ENCODE measurements at regions not wholly inside any gene's neighbourhood (a gene's known extent, or its start where the extent isn't known, plus 50 kb on each side); places are given as distances from the start of the nearest gene placed in this dataset.

- ATAC-seq: no peak
- peak; percentile 46 for TF ChIP-seq RAD21 (IDR thresholded peaks at IDR 0.05; ENCODE audit: insufficient read depth, low read depth, low read length)
- TF ChIP-seq HSF1 (IDR thresholded peaks at IDR 0.05; ENCODE audit: low read depth, low read length): no peak
- TF ChIP-seq CTCF (IDR thresholded peaks at IDR 0.05 in 2 of 3, conservative IDR thresholded peaks at IDR 0.05 in 1 of 3; ENCODE audit: control insufficient read depth in 2 of 3, extremely low read depth in 1 of 3, insufficient read depth in 1 of 3, low read depth in 3 of 3, low read length in 3 of 3): peak; percentile 24 to 34 (median 33); a peak in 4 of 6 replicates
- Histone ChIP-seq H3K36me3 (ENCODE audit: control insufficient read depth in 2 of 2, insufficient read depth in 2 of 2, low read length in 1 of 2) (no peaks in the 10 kb centered on the region), H3K27ac (ENCODE audit: control insufficient read depth, insufficient read depth) (no peak overlapping the region), H3K4me3 (no peak overlapping the region), H2AFZ (ENCODE audit: control insufficient read depth, low read depth, low read length) (no peak overlapping the region), H3K9me3 (replicated peaks; ENCODE audit: control insufficient read depth, insufficient read depth, low read length) (no peaks in the 10 kb centered on the region; the same call in 2 of the 3 replicates), H4K20me1 (ENCODE audit: control insufficient read depth, insufficient read depth) (no peaks in the 10 kb centered on the region), H3K27me3 (replicated peaks in 1 of 2; ENCODE audit: control insufficient read depth in 2 of 2, insufficient read depth in 2 of 2, low read length in 1 of 2) (no peaks in the 10 kb centered on the region), H3K4me1 (ENCODE audit: control insufficient read depth, insufficient read depth, low read length) (no peaks in the 10 kb centered on the region), H3K4me2 (ENCODE audit: control insufficient read depth, insufficient read depth) (no peak overlapping the region), H3K9ac (ENCODE audit: control insufficient read depth, insufficient read depth, low read length) (no peak overlapping the region), H3K79me2 (ENCODE audit: control insufficient read depth, insufficient read depth, low read length) (no peaks in the 10 kb centered on the region)
- ChIA-PET CTCF (no interaction called here), POLR2A (no interaction called here), SMC1A (ENCODE audit: uncharacterized antibody, unreplicated experiment) (no interaction called here), RAD21 (ENCODE audit: unreplicated experiment) (no interaction called here)
- no peak for FAIRE-seq
- intact Hi-C loops (cut with micrococcal nuclease; ENCODE audit: unreplicated experiment): no loop called here
- in situ Hi-C loops (cut with MboI): no loop called here
- DNase-seq (ENCODE audit: low read depth, low spot score): no peak
- no TSS peak for BruUV-seq (replicated peaks)
- WGBS (ENCODE audit: insufficient coverage, insufficient replicate concordance, low lambda C conversion rate, missing lambda C conversion rate): 6% methylated on average over 5 of the region's 5 CpGs
These were observed 88.4 kb upstream of the ZNF492 start for GRCh38 chr19:22545751-22546150.

GRCh38 chr19:22533761-22534160 is 100.4 kb upstream of the ZNF492 start:
- BruUV-seq (replicated peaks): no TSS peak
- 39% methylated on average over 5 of the region's 5 CpGs for WGBS (ENCODE audit: insufficient coverage, insufficient replicate concordance, low lambda C conversion rate, missing lambda C conversion rate)
- RAD21 ChIA-PET (ENCODE audit: unreplicated experiment): no interaction called here
- H3K4me3 ChIP-seq: no peak overlapping the region
- SMC1A ChIA-PET (ENCODE audit: uncharacterized antibody, unreplicated experiment): no interaction called here
- H3K9me3 ChIP-seq (replicated peaks; ENCODE audit: control insufficient read depth, insufficient read depth, low read length): no peaks in the 10 kb centered on the region; the same call in 2 of the 3 replicates
- intact Hi-C loops (cut with micrococcal nuclease; ENCODE audit: unreplicated experiment): no loop called here
- H3K27ac ChIP-seq (ENCODE audit: control insufficient read depth, insufficient read depth): no peak overlapping the region
- no peaks in the 10 kb centered on the region for H4K20me1 ChIP-seq (ENCODE audit: control insufficient read depth, insufficient read depth)
- DNase-seq (ENCODE audit: low read depth, low spot score): no peak
- POLR2A ChIA-PET: no interaction called here
- no peaks in the 10 kb centered on the region for H3K79me2 ChIP-seq (ENCODE audit: control insufficient read depth, insufficient read depth, low read length)
- CTCF ChIA-PET: no interaction called here
- ATAC-seq: no peak
- in situ Hi-C loops (cut with MboI): no loop called here
- no peaks in the 10 kb centered on the region for H3K27me3 ChIP-seq (replicated peaks in 1 of 2; ENCODE audit: control insufficient read depth in 2 of 2, insufficient read depth in 2 of 2, low read length in 1 of 2)
- no peak overlapping the region for H3K9ac ChIP-seq (ENCODE audit: control insufficient read depth, insufficient read depth, low read length)
- no peaks in the 10 kb centered on the region for H3K4me1 ChIP-seq (ENCODE audit: control insufficient read depth, insufficient read depth, low read length)
- H2AFZ ChIP-seq (ENCODE audit: control insufficient read depth, low read depth, low read length): no peak overlapping the region
- no peak overlapping the region for H3K4me2 ChIP-seq (ENCODE audit: control insufficient read depth, insufficient read depth)
- no peak for FAIRE-seq
- no peaks in the 10 kb centered on the region for H3K36me3 ChIP-seq (ENCODE audit: control insufficient read depth in 2 of 2, insufficient read depth in 2 of 2, low read length in 1 of 2)
- TF ChIP-seq IRF5 (IDR thresholded peaks at IDR 0.05; ENCODE audit: borderline replicate concordance): no peak
- TF ChIP-seq ZNF622 (IDR thresholded peaks at IDR 0.05): no peak
- no peak for TF ChIP-seq ATF2 (IDR thresholded peaks at IDR 0.05; ENCODE audit: low read length)
- TF ChIP-seq ESRRA (IDR thresholded peaks at IDR 0.05; ENCODE audit: low read length): no peak
- no peak for TF ChIP-seq JUND (IDR thresholded peaks at IDR 0.05; ENCODE audit: low read depth, low read length)
- TF ChIP-seq CTCF (IDR thresholded peaks at IDR 0.05 in 2 of 3, conservative IDR thresholded peaks at IDR 0.05 in 1 of 3; ENCODE audit: control insufficient read depth in 2 of 3, extremely low read depth in 1 of 3, insufficient read depth in 1 of 3, low read depth in 3 of 3, low read length in 3 of 3): no peak
